HEK293 (cell line): ENCODE measurements at regions not wholly inside any gene's neighbourhood (a gene's known extent, or its start where the extent isn't known, plus 50 kb on each side); places are given as distances from the start of the nearest gene placed in this dataset.
A peak's percentile ranks its signal among the peaks of the same experiment; 100 is the strongest.

ENCODE experiments used
- CTCF ChIA-PET: fragments of 350-600 bp; formaldehyde crosslinking; extraction: SDS; loops from one replicate; lab custom pipeline; 2021; ENCODE audit warnings: antibody characterized with exemption; lab: Yijun Ruan, JAX
- POLR2A ChIA-PET: fragments of 300-600 bp; formaldehyde crosslinking; extraction: SDS; loops from one replicate; lab custom pipeline; 2020; ENCODE audit warnings: antibody characterized with exemption, inconsistent platforms; lab: Yijun Ruan, JAX
- H3K27ac ChIP-seq: fragments of 200-500 bp; sonication (Bioruptor generic); 2 replicates; pipeline ENCODE4 v1.5.1; 2014; ENCODE audit warnings: low read depth, low read length, control low read depth, inconsistent platforms; ENCODE audit errors: extremely low read depth
- H3K36me3 ChIP-seq, 2 experiments: fragments of 200-500 bp in 1 of 2; sonication (Bioruptor generic) in 1 of 2; 1 replicate in 1 of 2; 2 replicates in 1 of 2; pipeline ENCODE4 v1.5.1; 2014 to 2017; ENCODE audit warnings: inconsistent platforms in 2 of 2, low read length in 2 of 2; ENCODE audit not compliant: control insufficient read depth in 2 of 2, insufficient read depth in 1 of 2
- H3K4me1 ChIP-seq: fragments of 200-500 bp; sonication (Bioruptor generic); 2 replicates; pipeline ENCODE4 v1.5.1; 2014; ENCODE audit warnings: mild to moderate bottlenecking, low read length, inconsistent platforms; ENCODE audit not compliant: control insufficient read depth, insufficient read depth
- H3K4me3 ChIP-seq: 2 replicates; pipeline ENCODE4 v1.5.1; 2011; ENCODE audit warnings: low read depth, mild to moderate bottlenecking, control low read depth, low read length, moderate library complexity
- H3K9me3 ChIP-seq: fragments of 200-500 bp; sonication (Bioruptor generic); 2 replicates; pipeline ENCODE4 v1.5.1; 2014; ENCODE audit warnings: low read depth, low read length, inconsistent platforms; ENCODE audit not compliant: control insufficient read depth, insufficient read depth
- CTCF ChIP-seq: fragments of 450-650 bp; formaldehyde crosslinking; IDR thresholded peaks from 2 replicates; pipeline ENCODE4 v1.5.1; 2016; ENCODE audit warnings: missing biosample characterization, missing genetic modification characterization
- HOXD13 ChIP-seq: sonication (generic); formaldehyde crosslinking; IDR thresholded peaks from 2 replicates; pipeline ENCODE4 v1.8.0; 2022; ENCODE audit warnings: missing genetic modification reagents, borderline replicate concordance
- KLF8 ChIP-seq: fragments of 450-650 bp; formaldehyde crosslinking; IDR thresholded peaks from 2 replicates; pipeline ENCODE4 v1.5.1; 2016; ENCODE audit warnings: missing biosample characterization, missing genetic modification characterization
- PRDM1 ChIP-seq: fragments of 450-650 bp; formaldehyde crosslinking; IDR thresholded peaks from 2 replicates; pipeline ENCODE4; 2016; ENCODE audit warnings: missing biosample characterization, missing genetic modification characterization
- ZBTB1 ChIP-seq: fragments of 450-650 bp; formaldehyde crosslinking; IDR thresholded peaks from 2 replicates; pipeline ENCODE4 v1.5.1; 2016; ENCODE audit warnings: missing biosample characterization, missing genetic modification characterization
- ZBTB17 ChIP-seq: fragments of 450-650 bp; formaldehyde crosslinking; IDR thresholded peaks from 2 replicates; pipeline ENCODE4 v1.5.1; 2016; ENCODE audit warnings: missing biosample characterization, missing genetic modification characterization
- ZNF133 ChIP-seq: fragments of 450-650 bp; formaldehyde crosslinking; IDR thresholded peaks from 2 replicates; pipeline ENCODE4 v1.5.1; 2016; ENCODE audit warnings: missing biosample characterization, missing genetic modification characterization
- ZNF311 ChIP-seq: fragments of 450-650 bp; formaldehyde crosslinking; IDR thresholded peaks from 2 replicates; pipeline ENCODE4 v1.5.1; 2017; ENCODE audit warnings: missing biosample characterization, missing genetic modification characterization, borderline replicate concordance
- ZNF354C ChIP-seq: fragments of 450-650 bp; formaldehyde crosslinking; IDR thresholded peaks from 2 replicates; pipeline ENCODE4 v1.5.1; 2016; ENCODE audit warnings: missing biosample characterization, missing genetic modification characterization, low read depth, borderline replicate concordance
- ZNF37A ChIP-seq: fragments of 450-650 bp; IDR thresholded peaks from 2 replicates; pipeline ENCODE4 v1.5.1; 2018; ENCODE audit warnings: missing biosample characterization, missing genetic modification characterization
- ZNF416 ChIP-seq: fragments of 450-650 bp; formaldehyde crosslinking; IDR thresholded peaks from 2 replicates; pipeline ENCODE4 v1.5.1; 2016; ENCODE audit warnings: missing biosample characterization, missing genetic modification characterization
- ZNF548 ChIP-seq: fragments of 450-650 bp; formaldehyde crosslinking; IDR thresholded peaks from 2 replicates; pipeline ENCODE4 v1.5.1; 2016; ENCODE audit warnings: missing biosample characterization, missing genetic modification characterization
- ZNF837 ChIP-seq: fragments of 450-650 bp; formaldehyde crosslinking; IDR thresholded peaks from 2 replicates; pipeline ENCODE4 v1.5.1; 2016; ENCODE audit warnings: missing biosample characterization, missing genetic modification characterization
- ZSCAN30 ChIP-seq: fragments of 450-650 bp; IDR thresholded peaks from 2 replicates; pipeline ENCODE4 v1.5.1; 2018; ENCODE audit warnings: missing biosample characterization, mild to moderate bottlenecking, missing genetic modification characterization, moderate library complexity
- TF ChIP-seq, protein P1 (sequence below): fragments of 450-650 bp; formaldehyde crosslinking; IDR thresholded peaks from 2 replicates; pipeline ENCODE4 v1.5.1; 2017; ENCODE audit warnings: missing biosample characterization, missing genetic modification characterization
- TF ChIP-seq, protein P2 (sequence below): fragments of 450-650 bp; formaldehyde crosslinking; IDR thresholded peaks from 2 replicates; pipeline ENCODE4 v1.5.1; 2017; ENCODE audit warnings: missing biosample characterization, missing genetic modification characterization
- TF ChIP-seq, protein P3 (sequence below): fragments of 450-650 bp; formaldehyde crosslinking; IDR thresholded peaks from 2 replicates; pipeline ENCODE4 v1.5.1; 2016; ENCODE audit warnings: missing biosample characterization, missing genetic modification characterization, borderline replicate concordance

DNA sequence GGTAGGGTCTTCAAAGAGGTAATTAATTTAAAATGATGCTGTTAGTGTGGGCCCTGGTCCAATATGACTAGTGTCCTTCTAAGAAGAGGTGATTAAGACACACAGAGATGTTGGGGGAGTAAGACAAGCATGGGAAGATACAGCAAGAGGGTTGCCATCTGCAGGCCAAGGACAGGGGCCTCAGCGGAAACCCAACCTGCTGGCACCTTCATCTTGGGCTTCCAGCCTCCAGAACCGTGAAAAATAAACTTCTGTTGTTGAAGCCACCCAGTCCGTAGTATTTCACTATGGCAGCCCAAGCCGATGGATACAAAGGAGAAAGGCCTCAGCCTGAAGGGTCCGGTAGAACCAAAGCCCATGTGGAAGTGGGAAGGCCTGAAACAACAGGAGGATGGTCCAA, 161.7 kb upstream of the UBE2E1 start:
- TF ChIP-seq ZNF548 (tag by site-specific recombination) (peak; percentile 93), ZNF133 (tag by site-specific recombination) (no peak), PRDM1 (no peak)
- Histone ChIP-seq H3K4me1 (peaks cover 1% of the 10 kb centered on the region), H3K9me3 (no peaks in the 10 kb centered on the region), H3K27ac (no peak overlapping the region), H3K4me3 (no peak overlapping the region), H3K36me3 (no peaks in the 10 kb centered on the region)
- ChIA-PET CTCF (no interaction called here), POLR2A (no interaction called here)

- no peak for TF ChIP-seq ZSCAN30 (tag by site-specific recombination)
- TF ChIP-seq, protein P1, sequence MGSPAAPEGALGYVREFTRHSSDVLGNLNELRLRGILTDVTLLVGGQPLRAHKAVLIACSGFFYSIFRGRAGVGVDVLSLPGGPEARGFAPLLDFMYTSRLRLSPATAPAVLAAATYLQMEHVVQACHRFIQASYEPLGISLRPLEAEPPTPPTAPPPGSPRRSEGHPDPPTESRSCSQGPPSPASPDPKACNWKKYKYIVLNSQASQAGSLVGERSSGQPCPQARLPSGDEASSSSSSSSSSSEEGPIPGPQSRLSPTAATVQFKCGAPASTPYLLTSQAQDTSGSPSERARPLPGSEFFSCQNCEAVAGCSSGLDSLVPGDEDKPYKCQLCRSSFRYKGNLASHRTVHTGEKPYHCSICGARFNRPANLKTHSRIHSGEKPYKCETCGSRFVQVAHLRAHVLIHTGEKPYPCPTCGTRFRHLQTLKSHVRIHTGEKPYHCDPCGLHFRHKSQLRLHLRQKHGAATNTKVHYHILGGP (tag by site-specific recombination) = peak; percentile 25; the same call in 1 of the 2 replicates
- TF ChIP-seq, protein P2, sequence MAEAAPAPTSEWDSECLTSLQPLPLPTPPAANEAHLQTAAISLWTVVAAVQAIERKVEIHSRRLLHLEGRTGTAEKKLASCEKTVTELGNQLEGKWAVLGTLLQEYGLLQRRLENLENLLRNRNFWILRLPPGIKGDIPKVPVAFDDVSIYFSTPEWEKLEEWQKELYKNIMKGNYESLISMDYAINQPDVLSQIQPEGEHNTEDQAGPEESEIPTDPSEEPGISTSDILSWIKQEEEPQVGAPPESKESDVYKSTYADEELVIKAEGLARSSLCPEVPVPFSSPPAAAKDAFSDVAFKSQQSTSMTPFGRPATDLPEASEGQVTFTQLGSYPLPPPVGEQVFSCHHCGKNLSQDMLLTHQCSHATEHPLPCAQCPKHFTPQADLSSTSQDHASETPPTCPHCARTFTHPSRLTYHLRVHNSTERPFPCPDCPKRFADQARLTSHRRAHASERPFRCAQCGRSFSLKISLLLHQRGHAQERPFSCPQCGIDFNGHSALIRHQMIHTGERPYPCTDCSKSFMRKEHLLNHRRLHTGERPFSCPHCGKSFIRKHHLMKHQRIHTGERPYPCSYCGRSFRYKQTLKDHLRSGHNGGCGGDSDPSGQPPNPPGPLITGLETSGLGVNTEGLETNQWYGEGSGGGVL (tag by site-specific recombination) = peak; percentile 19; the same call in 1 of the 2 replicates
- TF ChIP-seq, all 188 proteins: peak for 2
- ChIA-PET POLR2A (no interaction called here), CTCF (no interaction called here)
- no peak overlapping the region for H3K4me3 ChIP-seq
- H3K4me1 ChIP-seq = peaks cover 6% of the 10 kb centered on the region
- H3K36me3 ChIP-seq = no peaks in the 10 kb centered on the region
- H3K9me3 ChIP-seq = no peaks in the 10 kb centered on the region
- H3K27ac ChIP-seq = no peak overlapping the region
Measured at GRCh38 chr3:23644676-23645075, 161.1 kb upstream of the UBE2E1 start.

DNA sequence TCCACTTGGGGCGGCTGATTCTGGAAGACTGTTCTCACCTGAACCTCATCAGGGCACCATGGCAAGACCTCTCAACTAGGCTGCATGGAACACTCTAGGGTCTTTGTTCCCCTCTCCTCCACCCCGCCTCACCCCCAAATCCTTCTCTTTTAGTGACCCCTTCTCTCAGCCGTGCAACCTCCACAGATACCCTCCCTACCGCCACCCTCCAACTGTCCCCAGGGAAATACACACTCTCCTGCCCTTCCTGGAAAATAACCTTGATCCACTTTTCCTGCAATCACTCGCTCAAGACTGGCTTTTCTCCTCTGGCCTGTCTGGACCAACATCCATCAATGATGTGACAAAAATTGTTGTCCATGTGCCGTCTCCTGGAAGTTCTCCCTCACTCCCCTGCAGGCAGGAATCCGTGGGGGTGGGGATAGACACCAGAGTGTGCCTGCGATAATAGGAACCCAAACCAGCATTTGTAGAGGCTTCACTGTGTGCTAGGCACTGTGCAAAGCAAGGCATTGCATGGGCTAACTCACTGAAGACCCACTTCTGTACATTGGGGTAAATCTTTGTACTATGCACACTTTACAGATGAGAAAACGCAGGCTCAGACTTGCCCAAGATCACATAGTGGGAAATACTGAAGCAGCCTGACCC, 160.1 kb upstream of the UBE2E1 start:
- no peaks in the 10 kb centered on the region for H3K36me3 ChIP-seq
- POLR2A ChIA-PET = no interaction called here
- peaks cover 6% of the 10 kb centered on the region for H3K4me1 ChIP-seq
- H3K4me3 ChIP-seq = no peak overlapping the region
- no peaks in the 10 kb centered on the region for H3K9me3 ChIP-seq
- CTCF ChIA-PET = interaction anchor here (0.7 kb wide), 1 partner anchor 116 kb away, joined by 3 read pairs; no protein-coding TSS in a partner anchor
- H3K27ac ChIP-seq = no peak overlapping the region
- TF ChIP-seq ZBTB17 (tag by site-specific recombination) (peak; percentile 31; the same call in 1 of the 2 replicates), ZNF837 (no peak), ZNF354C (tag by site-specific recombination) (no peak), ZNF548 (tag by site-specific recombination) (peak; percentile 94), KLF8 (tag by site-specific recombination) (no peak), ZNF416 (tag by site-specific recombination) (no peak), HOXD13 (CRISPR knock-in tag) (no peak), ZNF311 (tag by site-specific recombination) (peak; percentile 48; the same call in 1 of the 2 replicates), CTCF (tag by site-specific recombination) (peak; percentile 15; the same call in 1 of the 2 replicates), ZBTB1 (tag by site-specific recombination) (no peak), ZNF37A (tag by site-specific recombination) (no peak)
- TF ChIP-seq, protein P2 (tag by site-specific recombination) = 0 out of 2 replicates have a peak, but pooled peaks have one; percentile 16
- TF ChIP-seq, protein P3, sequence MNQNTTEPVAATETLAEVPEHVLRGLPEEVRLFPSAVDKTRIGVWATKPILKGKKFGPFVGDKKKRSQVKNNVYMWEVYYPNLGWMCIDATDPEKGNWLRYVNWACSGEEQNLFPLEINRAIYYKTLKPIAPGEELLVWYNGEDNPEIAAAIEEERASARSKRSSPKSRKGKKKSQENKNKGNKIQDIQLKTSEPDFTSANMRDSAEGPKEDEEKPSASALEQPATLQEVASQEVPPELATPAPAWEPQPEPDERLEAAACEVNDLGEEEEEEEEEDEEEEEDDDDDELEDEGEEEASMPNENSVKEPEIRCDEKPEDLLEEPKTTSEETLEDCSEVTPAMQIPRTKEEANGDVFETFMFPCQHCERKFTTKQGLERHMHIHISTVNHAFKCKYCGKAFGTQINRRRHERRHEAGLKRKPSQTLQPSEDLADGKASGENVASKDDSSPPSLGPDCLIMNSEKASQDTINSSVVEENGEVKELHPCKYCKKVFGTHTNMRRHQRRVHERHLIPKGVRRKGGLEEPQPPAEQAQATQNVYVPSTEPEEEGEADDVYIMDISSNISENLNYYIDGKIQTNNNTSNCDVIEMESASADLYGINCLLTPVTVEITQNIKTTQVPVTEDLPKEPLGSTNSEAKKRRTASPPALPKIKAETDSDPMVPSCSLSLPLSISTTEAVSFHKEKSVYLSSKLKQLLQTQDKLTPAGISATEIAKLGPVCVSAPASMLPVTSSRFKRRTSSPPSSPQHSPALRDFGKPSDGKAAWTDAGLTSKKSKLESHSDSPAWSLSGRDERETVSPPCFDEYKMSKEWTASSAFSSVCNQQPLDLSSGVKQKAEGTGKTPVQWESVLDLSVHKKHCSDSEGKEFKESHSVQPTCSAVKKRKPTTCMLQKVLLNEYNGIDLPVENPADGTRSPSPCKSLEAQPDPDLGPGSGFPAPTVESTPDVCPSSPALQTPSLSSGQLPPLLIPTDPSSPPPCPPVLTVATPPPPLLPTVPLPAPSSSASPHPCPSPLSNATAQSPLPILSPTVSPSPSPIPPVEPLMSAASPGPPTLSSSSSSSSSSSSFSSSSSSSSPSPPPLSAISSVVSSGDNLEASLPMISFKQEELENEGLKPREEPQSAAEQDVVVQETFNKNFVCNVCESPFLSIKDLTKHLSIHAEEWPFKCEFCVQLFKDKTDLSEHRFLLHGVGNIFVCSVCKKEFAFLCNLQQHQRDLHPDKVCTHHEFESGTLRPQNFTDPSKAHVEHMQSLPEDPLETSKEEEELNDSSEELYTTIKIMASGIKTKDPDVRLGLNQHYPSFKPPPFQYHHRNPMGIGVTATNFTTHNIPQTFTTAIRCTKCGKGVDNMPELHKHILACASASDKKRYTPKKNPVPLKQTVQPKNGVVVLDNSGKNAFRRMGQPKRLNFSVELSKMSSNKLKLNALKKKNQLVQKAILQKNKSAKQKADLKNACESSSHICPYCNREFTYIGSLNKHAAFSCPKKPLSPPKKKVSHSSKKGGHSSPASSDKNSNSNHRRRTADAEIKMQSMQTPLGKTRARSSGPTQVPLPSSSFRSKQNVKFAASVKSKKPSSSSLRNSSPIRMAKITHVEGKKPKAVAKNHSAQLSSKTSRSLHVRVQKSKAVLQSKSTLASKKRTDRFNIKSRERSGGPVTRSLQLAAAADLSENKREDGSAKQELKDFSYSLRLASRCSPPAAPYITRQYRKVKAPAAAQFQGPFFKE = no peak
